ENCODE measurements at regions not wholly inside any gene's neighbourhood (a gene's known extent, or its start where the extent isn't known, plus 50 kb on each side); places are given as distances from the start of the nearest gene placed in this dataset.
"Not testable (repeated sequence)": the region's sequence is repeated elsewhere in the genome, so short reads cannot be mapped to it uniquely, and the experiment has no call there.

DNA sequence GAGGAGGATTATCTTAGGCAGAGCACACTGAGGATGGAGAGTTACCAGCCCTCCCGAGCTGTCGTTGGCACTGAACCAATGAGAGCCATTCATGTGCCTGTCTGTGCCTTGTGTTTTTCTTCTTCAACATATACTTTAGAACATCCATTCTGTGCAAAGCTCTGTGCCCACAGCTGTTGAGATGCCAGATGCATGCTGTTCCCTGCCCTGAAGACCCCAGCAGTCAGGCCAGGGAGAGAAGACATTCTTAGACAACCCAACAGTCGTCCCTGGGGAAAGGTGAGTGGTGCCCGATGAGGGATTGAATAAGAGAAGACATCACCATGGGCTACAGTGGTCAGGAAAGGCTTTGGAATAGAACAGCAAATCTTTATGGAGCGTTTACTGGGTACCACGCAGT, 114.1 kb downstream of the NRN1 start:
- Mint-ChIP-seq H3K4me3 (peak overlapping the region; percentile 91), H3K27me3 (no peaks in the 10 kb centered on the region)

GRCh38 chr6:5878792-5879191, 127.9 kb downstream of the NRN1 start:
- H3K36me3 Mint-ChIP-seq (ENCODE audit: insufficient read depth): peaks cover 2% of the 10 kb centered on the region
- no peaks in the 10 kb centered on the region for H3K9me3 Mint-ChIP-seq
- no peak for DNase-seq (ENCODE audit: low spot score in 2 of 2)
- H3K27ac Mint-ChIP-seq (ENCODE audit: low read depth): no peak overlapping the region
- H3K4me3 Mint-ChIP-seq: no peak overlapping the region
- peaks cover 5% of the 10 kb centered on the region for H3K4me1 Mint-ChIP-seq
- peak; percentile 46 for ATAC-seq (replicated peaks; ENCODE audit: extremely low read depth, poor library complexity, severe bottlenecking)
- no peaks in the 10 kb centered on the region for H3K27me3 Mint-ChIP-seq

More for the DNA sequence above, 114.1 kb downstream of the NRN1 start:
- Mint-ChIP-seq H3K9me3 (no peaks in the 10 kb centered on the region), H3K4me1 (peaks cover 8% of the 10 kb centered on the region), H3K27ac (ENCODE audit: low read depth) (peak overlapping the region; percentile 89), H3K36me3 (ENCODE audit: insufficient read depth) (peaks cover 9% of the 10 kb centered on the region)
- DNase-seq (ENCODE audit: low spot score in 2 of 2): no peak
- ATAC-seq (replicated peaks; ENCODE audit: extremely low read depth, poor library complexity, severe bottlenecking): no peak

GRCh38 chr6:5876076-5876475, 130.6 kb downstream of the NRN1 start:
- no peaks in the 10 kb centered on the region for H3K27me3 Mint-ChIP-seq
- no peak overlapping the region for H3K4me3 Mint-ChIP-seq
- no peak for DNase-seq (ENCODE audit: low spot score in 2 of 2)
- no peak for ATAC-seq (replicated peaks; ENCODE audit: extremely low read depth, poor library complexity, severe bottlenecking)
- peaks cover 2% of the 10 kb centered on the region for H3K36me3 Mint-ChIP-seq (ENCODE audit: insufficient read depth)
- H3K4me1 Mint-ChIP-seq: peaks cover 5% of the 10 kb centered on the region
- H3K27ac Mint-ChIP-seq (ENCODE audit: low read depth): no peak overlapping the region
- no peaks in the 10 kb centered on the region for H3K9me3 Mint-ChIP-seq

- not testable (repeated sequence) for ATAC-seq (replicated peaks; ENCODE audit: extremely low read depth, poor library complexity, severe bottlenecking); H3K4me3 Mint-ChIP-seq; H3K36me3 Mint-ChIP-seq (ENCODE audit: insufficient read depth); H3K27me3 Mint-ChIP-seq; DNase-seq (ENCODE audit: low spot score in 2 of 2); H3K9me3 Mint-ChIP-seq
- Mint-ChIP-seq H3K4me1 (peaks cover 15% of the 10 kb centered on the region), H3K27ac (ENCODE audit: low read depth) (peak overlapping the region; percentile 26)
Measured at GRCh38 chr6:5873976-5874375, 132.7 kb downstream of the NRN1 start.

- peaks cover 27% of the 10 kb centered on the region for H3K4me1 Mint-ChIP-seq
- H3K36me3 Mint-ChIP-seq (ENCODE audit: insufficient read depth): peaks cover 2% of the 10 kb centered on the region
- ATAC-seq (replicated peaks; ENCODE audit: extremely low read depth, poor library complexity, severe bottlenecking) (no peak), DNase-seq (ENCODE audit: low spot score in 2 of 2) (no peak)
- H3K27me3 Mint-ChIP-seq: no peaks in the 10 kb centered on the region
- no peaks in the 10 kb centered on the region for H3K9me3 Mint-ChIP-seq
- no peak overlapping the region for H3K4me3 Mint-ChIP-seq
- H3K27ac Mint-ChIP-seq (ENCODE audit: low read depth): no peak overlapping the region
Measured at GRCh38 chr6:5871296-5871695, 135.4 kb downstream of the NRN1 start.

GRCh38 chr6:5869676-5870075, 137.0 kb downstream of the NRN1 start:
- no peaks in the 10 kb centered on the region for H3K27me3 Mint-ChIP-seq
- peak overlapping the region; percentile 16 for H3K4me3 Mint-ChIP-seq
- H3K36me3 Mint-ChIP-seq (ENCODE audit: insufficient read depth): peaks cover 2% of the 10 kb centered on the region
- peak overlapping the region; percentile 73 for H3K27ac Mint-ChIP-seq (ENCODE audit: low read depth)
- ATAC-seq (replicated peaks; ENCODE audit: extremely low read depth, poor library complexity, severe bottlenecking): peak; percentile 61
- DNase-seq (ENCODE audit: low spot score in 2 of 2): no peak
- H3K4me1 Mint-ChIP-seq: peaks cover 41% of the 10 kb centered on the region
- no peaks in the 10 kb centered on the region for H3K9me3 Mint-ChIP-seq

- DNase-seq (ENCODE audit: low spot score in 2 of 2): no peak
- Mint-ChIP-seq H3K27ac (ENCODE audit: low read depth) (peak overlapping the region; percentile 73), H3K36me3 (ENCODE audit: insufficient read depth) (peaks cover 2% of the 10 kb centered on the region), H3K27me3 (no peaks in the 10 kb centered on the region), H3K4me1 (peaks cover 41% of the 10 kb centered on the region), H3K4me3 (no peak overlapping the region), H3K9me3 (no peaks in the 10 kb centered on the region)
- ATAC-seq (replicated peaks; ENCODE audit: extremely low read depth, poor library complexity, severe bottlenecking): peak; percentile 35
Measured at GRCh38 chr6:5869261-5869660, 137.5 kb downstream of the NRN1 start.

DNA sequence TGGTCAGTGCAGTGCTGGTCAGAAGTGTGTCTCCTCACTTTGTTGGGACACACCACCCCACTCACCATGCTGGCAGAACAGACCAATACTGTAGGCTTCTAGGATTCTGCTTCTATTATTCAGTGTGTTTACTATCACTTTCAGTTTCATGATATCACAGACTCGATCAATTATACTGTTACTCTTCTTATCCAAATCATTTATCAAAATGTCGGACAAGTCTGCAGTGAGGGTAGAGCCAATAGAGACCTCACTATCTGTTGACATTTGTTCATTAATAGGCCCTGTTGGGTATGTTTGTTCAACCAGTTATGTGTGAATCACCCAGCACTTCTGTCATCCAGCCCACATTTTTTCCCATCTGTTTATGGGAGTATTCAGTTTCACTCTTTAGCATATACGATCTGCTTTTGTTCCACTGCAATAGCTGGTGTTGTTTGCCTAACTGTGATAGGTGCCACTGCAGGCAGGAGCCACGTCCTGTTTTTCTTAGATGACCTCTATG, 140.1 kb downstream of the NRN1 start:
- Mint-ChIP-seq H3K27me3 (no peaks in the 10 kb centered on the region), H3K9me3 (no peaks in the 10 kb centered on the region), H3K4me3 (peak overlapping the region; percentile 81), H3K36me3 (ENCODE audit: insufficient read depth) (peaks cover 2% of the 10 kb centered on the region), H3K27ac (ENCODE audit: low read depth) (peak overlapping the region; percentile 95), H3K4me1 (peaks cover 41% of the 10 kb centered on the region)
- DNase-seq (ENCODE audit: low spot score in 2 of 2): no peak
- ATAC-seq (replicated peaks; ENCODE audit: extremely low read depth, poor library complexity, severe bottlenecking): peak; percentile 68

- Mint-ChIP-seq H3K36me3 (ENCODE audit: insufficient read depth) (peaks cover 2% of the 10 kb centered on the region), H3K4me1 (peaks cover 47% of the 10 kb centered on the region), H3K27ac (ENCODE audit: low read depth) (peak overlapping the region; percentile 95), H3K27me3 (no peaks in the 10 kb centered on the region), H3K9me3 (no peaks in the 10 kb centered on the region), H3K4me3 (peak overlapping the region; percentile 81)
- DNase-seq (ENCODE audit: low spot score in 2 of 2) (no peak), ATAC-seq (replicated peaks; ENCODE audit: extremely low read depth, poor library complexity, severe bottlenecking) (no peak)
Measured at GRCh38 chr6:5865506-5866031, 141.2 kb downstream of the NRN1 start.

- no peak for DNase-seq (ENCODE audit: low spot score in 2 of 2)
- no peak overlapping the region for H3K27ac Mint-ChIP-seq (ENCODE audit: low read depth)
- H3K4me1 Mint-ChIP-seq: peaks cover 21% of the 10 kb centered on the region
- no peaks in the 10 kb centered on the region for H3K36me3 Mint-ChIP-seq (ENCODE audit: insufficient read depth)
- no peak for ATAC-seq (replicated peaks; ENCODE audit: extremely low read depth, poor library complexity, severe bottlenecking)
- no peaks in the 10 kb centered on the region for H3K9me3 Mint-ChIP-seq
- no peaks in the 10 kb centered on the region for H3K27me3 Mint-ChIP-seq
- no peak overlapping the region for H3K4me3 Mint-ChIP-seq
Measured at GRCh38 chr6:5860849-5861248, 145.9 kb downstream of the NRN1 start.

DNA sequence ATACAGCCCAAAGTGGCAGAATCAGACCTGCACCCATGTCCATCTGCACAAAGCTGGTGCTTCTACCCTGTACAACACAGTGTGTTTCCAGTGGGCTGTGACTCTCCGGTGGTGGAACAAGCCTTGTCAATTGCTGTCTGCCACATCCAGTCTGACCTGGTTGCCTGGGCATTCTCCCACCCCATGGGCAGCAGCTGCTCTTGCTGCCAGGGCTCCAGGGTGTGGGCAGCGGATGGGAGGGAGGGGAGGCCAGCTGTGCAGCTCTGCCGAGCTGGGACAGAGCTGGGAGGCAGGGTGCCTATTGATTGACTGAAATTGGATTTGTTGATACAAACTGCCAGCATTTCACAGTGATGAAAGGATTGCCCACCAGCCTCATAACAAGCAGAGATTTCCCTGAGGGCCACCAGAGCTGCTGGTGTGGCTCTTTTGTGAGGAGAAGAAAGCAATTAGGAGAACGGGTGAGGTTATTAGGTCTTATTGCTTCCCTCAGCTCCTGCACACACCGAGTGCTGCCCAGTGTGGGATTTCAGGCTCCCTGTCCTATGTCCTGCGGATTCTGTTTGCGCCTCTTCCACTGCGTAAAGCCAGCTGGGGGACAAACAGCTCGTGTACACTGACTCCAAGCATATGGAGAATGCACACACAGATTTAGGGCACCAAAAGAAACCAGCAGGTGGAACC, 150.8 kb downstream of the NRN1 start:
- no peak overlapping the region for H3K4me3 Mint-ChIP-seq
- peaks cover 12% of the 10 kb centered on the region for H3K4me1 Mint-ChIP-seq
- no peak for DNase-seq (ENCODE audit: low spot score in 2 of 2)
- H3K27ac Mint-ChIP-seq (ENCODE audit: low read depth): no peak overlapping the region
- H3K27me3 Mint-ChIP-seq: no peaks in the 10 kb centered on the region
- H3K36me3 Mint-ChIP-seq (ENCODE audit: insufficient read depth): peaks cover 2% of the 10 kb centered on the region
- ATAC-seq (replicated peaks; ENCODE audit: extremely low read depth, poor library complexity, severe bottlenecking): no peak
- no peaks in the 10 kb centered on the region for H3K9me3 Mint-ChIP-seq

GRCh38 chr6:5854899-5855298, 151.8 kb downstream of the NRN1 start:
- ATAC-seq (replicated peaks; ENCODE audit: extremely low read depth, poor library complexity, severe bottlenecking): no peak
- no peak overlapping the region for H3K4me3 Mint-ChIP-seq

GRCh38 chr6:5851261-5851757, 155.4 kb downstream of the NRN1 start:
- H3K4me1 Mint-ChIP-seq: peaks cover 5% of the 10 kb centered on the region
- H3K36me3 Mint-ChIP-seq (ENCODE audit: insufficient read depth): peaks cover 2% of the 10 kb centered on the region
- H3K27ac Mint-ChIP-seq (ENCODE audit: low read depth): no peak overlapping the region
- H3K9me3 Mint-ChIP-seq: no peaks in the 10 kb centered on the region
- ATAC-seq (replicated peaks; ENCODE audit: extremely low read depth, poor library complexity, severe bottlenecking): peak; percentile 89
- peak; percentile 36 to 39 for DNase-seq (ENCODE audit: low spot score in 2 of 2)
- peaks cover 14% of the 10 kb centered on the region for H3K27me3 Mint-ChIP-seq
- H3K4me3 Mint-ChIP-seq: peak overlapping the region; percentile 77

More at GRCh38 chr6:5854899-5855298, 151.8 kb downstream of the NRN1 start:
- H3K27me3 Mint-ChIP-seq: peaks cover 8% of the 10 kb centered on the region
- peaks cover 2% of the 10 kb centered on the region for H3K36me3 Mint-ChIP-seq (ENCODE audit: insufficient read depth)
- peaks cover 5% of the 10 kb centered on the region for H3K4me1 Mint-ChIP-seq
- no peaks in the 10 kb centered on the region for H3K9me3 Mint-ChIP-seq
- H3K27ac Mint-ChIP-seq (ENCODE audit: low read depth): no peak overlapping the region
- no peak for DNase-seq (ENCODE audit: low spot score in 2 of 2)

Measured in central memory CD8-positive, alpha-beta T cell (primary cell).